ENCODE measurements at regions not wholly inside any gene's neighbourhood (a gene's known extent, or its start where the extent isn't known, plus 50 kb on each side); places are given as distances from the start of the nearest gene placed in this dataset.
"Not testable (repeated sequence)": the region's sequence is repeated elsewhere in the genome, so short reads cannot be mapped to it uniquely, and the experiment has no call there.

- DNase-seq (ENCODE audit: low spot score), result no peak
- TF ChIP-seq CTCF (IDR thresholded peaks at IDR 0.05; ENCODE audit: extremely low read depth, missing control alignments), result no peak
Measured at GRCh38 chr2:582792-583528, 94.2 kb downstream of the TMEM18 start.

GRCh38 chr2:582289-582688, 94.9 kb downstream of the TMEM18 start:
- DNase-seq (ENCODE audit: low spot score), result not testable (repeated sequence)

GRCh38 chr2:579961-580360, 97.2 kb downstream of the TMEM18 start:
- no peak for TF ChIP-seq CTCF (IDR thresholded peaks at IDR 0.05; ENCODE audit: extremely low read depth, missing control alignments)
- DNase-seq (ENCODE audit: low spot score), result no peak

GRCh38 chr2:579351-579886, 97.8 kb downstream of the TMEM18 start:
- no peak for TF ChIP-seq CTCF (IDR thresholded peaks at IDR 0.05; ENCODE audit: extremely low read depth, missing control alignments)
- DNase-seq (ENCODE audit: low spot score), result no peak

- no peak for DNase-seq (ENCODE audit: low spot score)
- no peak for TF ChIP-seq CTCF (IDR thresholded peaks at IDR 0.05; ENCODE audit: extremely low read depth, missing control alignments)
Measured at GRCh38 chr2:576292-576691, 100.9 kb downstream of the TMEM18 start.

GRCh38 chr2:575727-576236, 101.4 kb downstream of the TMEM18 start:
- no peak for TF ChIP-seq CTCF (IDR thresholded peaks at IDR 0.05; ENCODE audit: extremely low read depth, missing control alignments)

GRCh38 chr2:575030-575726, 102.0 kb downstream of the TMEM18 start:
- DNase-seq (ENCODE audit: low spot score), result no peak
- TF ChIP-seq CTCF (IDR thresholded peaks at IDR 0.05; ENCODE audit: extremely low read depth, missing control alignments), result no peak

More at GRCh38 chr2:575727-576236, 101.4 kb downstream of the TMEM18 start:
- no peak for DNase-seq (ENCODE audit: low spot score)

Measured in GM20000 (cell line).